KMS-11 (cell line): ENCODE measurements at regions not wholly inside any gene's neighbourhood (a gene's known extent, or its start where the extent isn't known, plus 50 kb on each side); places are given as distances from the start of the nearest gene placed in this dataset.

ENCODE experiments used
- H2AFZ ChIP-seq: fragments of 200-600 bp; sonication (generic); 2 replicates; pipeline ENCODE4 v1.6.1; 2016; ENCODE audit warnings: antibody characterized with exemption, mixed run types, low read depth
- H3K27ac ChIP-seq: fragments of 200-600 bp; sonication (generic); 2 replicates; pipeline ENCODE4 v1.6.1; 2016; ENCODE audit warnings: mild to moderate bottlenecking, mixed run types
- H3K27me3 ChIP-seq: fragments of 200-600 bp; sonication (generic); 2 replicates; pipeline ENCODE4 v1.6.1; 2017; ENCODE audit warnings: mild to moderate bottlenecking, low read depth, mixed run types, moderate library complexity; ENCODE audit not compliant: insufficient read depth
- H3K36me3 ChIP-seq: fragments of 200-600 bp; sonication (generic); 2 replicates; pipeline ENCODE4 v1.6.1; 2017; ENCODE audit warnings: mild to moderate bottlenecking, mixed run types; ENCODE audit not compliant: insufficient read depth
- H3K4me1 ChIP-seq: fragments of 200-600 bp; sonication (generic); 2 replicates; pipeline ENCODE4 v1.6.1; 2016; ENCODE audit warnings: mild to moderate bottlenecking, low read depth, mixed run types; ENCODE audit not compliant: poor library complexity, severe bottlenecking
- H3K4me2 ChIP-seq: fragments of 200-600 bp; sonication (generic); 2 replicates; pipeline ENCODE4 v1.7.0; 2016; ENCODE audit warnings: mild to moderate bottlenecking, mixed run types
- H3K4me3 ChIP-seq: fragments of 200-600 bp; sonication (generic); IDR thresholded peaks from 2 replicates; pipeline ENCODE4 v1.6.1; 2017; ENCODE audit warnings: low read depth, low read length, mixed read lengths; ENCODE audit not compliant: insufficient read depth
- H3K79me2 ChIP-seq: fragments of 200-600 bp; sonication (generic); 2 replicates; pipeline ENCODE4 v1.6.1; 2016; ENCODE audit warnings: low read depth, mixed run types; ENCODE audit not compliant: insufficient read depth
- H3K9ac ChIP-seq: fragments of 200-600 bp; sonication (generic); 2 replicates; pipeline ENCODE4 v1.6.1; 2016; ENCODE audit warnings: mild to moderate bottlenecking, mixed run types
- H4K20me1 ChIP-seq: fragments of 200-600 bp; sonication (generic); 2 replicates; pipeline ENCODE4 v1.6.1; 2016; ENCODE audit warnings: mild to moderate bottlenecking, mixed run types; ENCODE audit not compliant: insufficient read depth
- CTCF ChIP-seq: fragments of 200-600 bp; sonication (generic); conservative IDR thresholded peaks from 2 replicates; pipeline ENCODE4 v1.6.1; 2017; ENCODE audit warnings: low read depth, mild to moderate bottlenecking, antibody characterized with exemption, low read length, moderate library complexity, mixed read lengths

GRCh38 chr13:99871249-99871898 lies 100.2 kb downstream of the ZIC5 start:
- H2AFZ ChIP-seq, result no peak overlapping the region
- H3K27me3 ChIP-seq, result no peaks in the 10 kb centered on the region
- H3K4me3 ChIP-seq, result no peak overlapping the region
- no peaks in the 10 kb centered on the region for H3K79me2 ChIP-seq
- no peak overlapping the region for H3K27ac ChIP-seq
- no peak overlapping the region for H3K9ac ChIP-seq
- H3K36me3 ChIP-seq, result no peaks in the 10 kb centered on the region
- H3K4me2 ChIP-seq, result no peak overlapping the region
- no peak for TF ChIP-seq CTCF
- H3K4me1 ChIP-seq, result no peaks in the 10 kb centered on the region
- no peaks in the 10 kb centered on the region for H4K20me1 ChIP-seq

- H2AFZ ChIP-seq, result no peak overlapping the region
- no peak overlapping the region for H3K27ac ChIP-seq
- TF ChIP-seq CTCF, result no peak
- no peaks in the 10 kb centered on the region for H3K27me3 ChIP-seq
- no peaks in the 10 kb centered on the region for H3K4me1 ChIP-seq
- H4K20me1 ChIP-seq, result no peaks in the 10 kb centered on the region
- H3K79me2 ChIP-seq, result no peaks in the 10 kb centered on the region
- H3K4me2 ChIP-seq, result no peak overlapping the region
- no peak overlapping the region for H3K4me3 ChIP-seq
- H3K36me3 ChIP-seq, result no peaks in the 10 kb centered on the region
- no peak overlapping the region for H3K9ac ChIP-seq
Measured at GRCh38 chr13:99870541-99870940, 101.0 kb downstream of the ZIC5 start.

GRCh38 chr13:99869830-99870229 lies 101.7 kb downstream of the ZIC5 start:
- no peak overlapping the region for H2AFZ ChIP-seq
- no peak for TF ChIP-seq CTCF
- H3K27me3 ChIP-seq, result no peaks in the 10 kb centered on the region
- H3K4me3 ChIP-seq, result no peak overlapping the region
- no peaks in the 10 kb centered on the region for H3K4me1 ChIP-seq
- H3K36me3 ChIP-seq, result no peaks in the 10 kb centered on the region
- H4K20me1 ChIP-seq, result no peaks in the 10 kb centered on the region
- no peak overlapping the region for H3K9ac ChIP-seq
- no peak overlapping the region for H3K4me2 ChIP-seq
- H3K27ac ChIP-seq, result no peak overlapping the region
- H3K79me2 ChIP-seq, result no peaks in the 10 kb centered on the region

GRCh38 chr13:99868767-99869166 lies 102.8 kb downstream of the ZIC5 start:
- no peak for TF ChIP-seq CTCF
- Histone ChIP-seq H3K36me3 (no peaks in the 10 kb centered on the region), H2AFZ (no peak overlapping the region), H4K20me1 (no peaks in the 10 kb centered on the region), H3K4me3 (no peak overlapping the region), H3K4me2 (no peak overlapping the region), H3K9ac (no peak overlapping the region), H3K79me2 (no peaks in the 10 kb centered on the region), H3K27me3 (no peaks in the 10 kb centered on the region), H3K27ac (no peak overlapping the region), H3K4me1 (no peaks in the 10 kb centered on the region)
